ENCODE measurements at regions not wholly inside any gene's neighbourhood (a gene's known extent, or its start where the extent isn't known, plus 50 kb on each side); places are given as distances from the start of the nearest gene placed in this dataset.
A peak's percentile ranks its signal among the peaks of the same experiment; 100 is the strongest.

DNA sequence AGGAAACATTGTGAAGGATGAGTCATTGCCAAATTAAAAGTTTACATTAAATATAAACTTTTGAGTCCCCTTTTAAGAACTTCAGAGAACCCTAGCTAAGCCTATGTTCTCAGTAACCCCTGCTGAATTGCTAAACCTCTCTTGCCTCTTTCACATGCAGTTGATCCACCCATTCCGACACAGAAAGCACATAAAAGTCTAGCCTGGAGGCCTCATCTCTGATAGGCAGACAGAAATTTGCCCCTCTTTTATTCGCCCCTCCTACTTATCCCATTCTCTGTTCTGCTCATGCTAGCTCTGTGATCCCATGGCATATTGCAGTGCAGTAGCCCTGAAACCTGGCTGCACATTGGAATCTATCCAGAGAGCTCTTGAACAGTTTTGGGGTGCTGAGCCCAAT is 58.2 kb upstream of the PDE3B start:
- peaks cover 18% of the 10 kb centered on the region for H3K4me1 Mint-ChIP-seq (ENCODE audit: low read depth, unreplicated experiment)
- TF ChIP-seq, protein P1, sequence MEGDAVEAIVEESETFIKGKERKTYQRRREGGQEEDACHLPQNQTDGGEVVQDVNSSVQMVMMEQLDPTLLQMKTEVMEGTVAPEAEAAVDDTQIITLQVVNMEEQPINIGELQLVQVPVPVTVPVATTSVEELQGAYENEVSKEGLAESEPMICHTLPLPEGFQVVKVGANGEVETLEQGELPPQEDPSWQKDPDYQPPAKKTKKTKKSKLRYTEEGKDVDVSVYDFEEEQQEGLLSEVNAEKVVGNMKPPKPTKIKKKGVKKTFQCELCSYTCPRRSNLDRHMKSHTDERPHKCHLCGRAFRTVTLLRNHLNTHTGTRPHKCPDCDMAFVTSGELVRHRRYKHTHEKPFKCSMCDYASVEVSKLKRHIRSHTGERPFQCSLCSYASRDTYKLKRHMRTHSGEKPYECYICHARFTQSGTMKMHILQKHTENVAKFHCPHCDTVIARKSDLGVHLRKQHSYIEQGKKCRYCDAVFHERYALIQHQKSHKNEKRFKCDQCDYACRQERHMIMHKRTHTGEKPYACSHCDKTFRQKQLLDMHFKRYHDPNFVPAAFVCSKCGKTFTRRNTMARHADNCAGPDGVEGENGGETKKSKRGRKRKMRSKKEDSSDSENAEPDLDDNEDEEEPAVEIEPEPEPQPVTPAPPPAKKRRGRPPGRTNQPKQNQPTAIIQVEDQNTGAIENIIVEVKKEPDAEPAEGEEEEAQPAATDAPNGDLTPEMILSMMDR (IDR thresholded peaks at IDR 0.05; ENCODE audit: insufficient read depth in 1 of 2, low read depth in 1 of 2, low read length in 1 of 2, severe bottlenecking in 1 of 2, unreplicated experiment in 1 of 2): no peak
- Histone ChIP-seq H3K9me3 (no peaks in the 10 kb centered on the region), H3K27me3 (replicated peaks; ENCODE audit: control insufficient read depth, insufficient read depth, low read length) (no peaks in the 10 kb centered on the region), H3K4me1 (peaks cover 33% of the 10 kb centered on the region), H3K36me3 (ENCODE audit: control insufficient read depth, insufficient read depth, low read length) (no peaks in the 10 kb centered on the region), H3K4me3 (ENCODE audit: low read depth, low read length) (no peak overlapping the region)
- no peaks in the 10 kb centered on the region for H3K27me3 Mint-ChIP-seq (ENCODE audit: insufficient read depth, unreplicated experiment)
- H3K36me3 Mint-ChIP-seq (ENCODE audit: insufficient read depth, unreplicated experiment): no peaks in the 10 kb centered on the region
- POLR2A ChIA-PET: no interaction called here
- CTCF ChIA-PET: no interaction called here
- BruUV-seq (replicated peaks): no TSS peak
- DNase-seq: no peak
- intact Hi-C loops (cut with micrococcal nuclease; ENCODE audit: unreplicated experiment): no loop called here
- H3K9me3 Mint-ChIP-seq (ENCODE audit: unreplicated experiment): no peaks in the 10 kb centered on the region
- H3K4me3 Mint-ChIP-seq (ENCODE audit: unreplicated experiment): no peak overlapping the region
- peak overlapping the region; percentile 30 for H3K27ac Mint-ChIP-seq (ENCODE audit: unreplicated experiment)

GRCh38 chr11:14587258-14587657 is 56.3 kb upstream of the PDE3B start:
- POLR2A ChIA-PET: no interaction called here
- no peak overlapping the region for H3K27ac Mint-ChIP-seq (ENCODE audit: unreplicated experiment)

DNA sequence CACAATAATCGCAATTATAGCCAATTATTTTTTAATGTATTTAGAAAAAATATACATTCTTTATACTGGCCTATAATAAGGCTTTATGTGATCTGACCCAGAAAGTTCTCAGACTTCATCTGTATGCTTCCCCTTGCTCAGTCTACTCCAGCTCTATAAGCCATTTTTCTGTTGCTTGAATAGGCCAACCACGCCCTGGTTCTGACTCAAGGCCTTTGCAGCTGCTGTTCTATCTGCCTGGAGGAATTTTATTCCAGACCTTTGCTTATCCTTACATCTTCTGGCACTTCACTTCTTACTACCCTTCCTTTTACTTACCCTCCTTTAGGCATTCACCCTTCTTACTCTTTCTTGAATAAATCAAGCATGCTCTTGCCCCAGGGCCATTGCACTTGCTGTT is 54.9 kb upstream of the PDE3B start:
- intact Hi-C loops (cut with micrococcal nuclease; ENCODE audit: unreplicated experiment): no loop called here
- no peak overlapping the region for H3K4me3 ChIP-seq (ENCODE audit: low read depth, low read length)
- TF ChIP-seq, protein P1 (IDR thresholded peaks at IDR 0.05; ENCODE audit: insufficient read depth in 1 of 2, low read depth in 1 of 2, low read length in 1 of 2, severe bottlenecking in 1 of 2, unreplicated experiment in 1 of 2): no peak
- peaks cover 20% of the 10 kb centered on the region for H3K4me1 ChIP-seq
- H3K36me3 ChIP-seq (ENCODE audit: control insufficient read depth, insufficient read depth, low read length): no peaks in the 10 kb centered on the region
- Mint-ChIP-seq H3K36me3 (ENCODE audit: insufficient read depth, unreplicated experiment) (no peaks in the 10 kb centered on the region), H3K27me3 (ENCODE audit: insufficient read depth, unreplicated experiment) (no peaks in the 10 kb centered on the region), H3K9me3 (ENCODE audit: unreplicated experiment) (peaks cover 18% of the 10 kb centered on the region), H3K4me3 (ENCODE audit: unreplicated experiment) (no peak overlapping the region), H3K4me1 (ENCODE audit: low read depth, unreplicated experiment) (peaks cover 9% of the 10 kb centered on the region), H3K27ac (ENCODE audit: unreplicated experiment) (no peak overlapping the region)
- ChIA-PET POLR2A (no interaction called here), CTCF (no interaction called here)
- H3K27me3 ChIP-seq (replicated peaks; ENCODE audit: control insufficient read depth, insufficient read depth, low read length): no peaks in the 10 kb centered on the region
- DNase-seq: no peak
- no peaks in the 10 kb centered on the region for H3K9me3 ChIP-seq
- BruUV-seq (replicated peaks): no TSS peak

More at GRCh38 chr11:14587258-14587657, 56.3 kb upstream of the PDE3B start:
- no peaks in the 10 kb centered on the region for H3K27me3 Mint-ChIP-seq (ENCODE audit: insufficient read depth, unreplicated experiment)
- DNase-seq: no peak
- BruUV-seq (replicated peaks): no TSS peak
- peaks cover 18% of the 10 kb centered on the region for H3K4me1 Mint-ChIP-seq (ENCODE audit: low read depth, unreplicated experiment)
- peaks cover 33% of the 10 kb centered on the region for H3K4me1 ChIP-seq
- TF ChIP-seq, protein P1 (IDR thresholded peaks at IDR 0.05; ENCODE audit: insufficient read depth in 1 of 2, low read depth in 1 of 2, low read length in 1 of 2, severe bottlenecking in 1 of 2, unreplicated experiment in 1 of 2): no peak
- H3K27me3 ChIP-seq (replicated peaks; ENCODE audit: control insufficient read depth, insufficient read depth, low read length): no peaks in the 10 kb centered on the region
- no peak overlapping the region for H3K4me3 Mint-ChIP-seq (ENCODE audit: unreplicated experiment)
- H3K9me3 ChIP-seq: no peaks in the 10 kb centered on the region
- peaks cover 6% of the 10 kb centered on the region for H3K9me3 Mint-ChIP-seq (ENCODE audit: unreplicated experiment)
- CTCF ChIA-PET: no interaction called here
- H3K4me3 ChIP-seq (ENCODE audit: low read depth, low read length): no peak overlapping the region
- no peaks in the 10 kb centered on the region for H3K36me3 Mint-ChIP-seq (ENCODE audit: insufficient read depth, unreplicated experiment)
- no peaks in the 10 kb centered on the region for H3K36me3 ChIP-seq (ENCODE audit: control insufficient read depth, insufficient read depth, low read length)
- intact Hi-C loops (cut with micrococcal nuclease; ENCODE audit: unreplicated experiment): no loop called here

Data from Caco-2 (cell line).